Lung (tissue), 11 donors: ENCODE measurements at regions not wholly inside any gene's neighbourhood (a gene's known extent, or its start where the extent isn't known, plus 50 kb on each side); places are given as distances from the start of the nearest gene placed in this dataset.

Source experiments
- ATAC-seq: fragments of 200-7000 bp; cut with Tn5 transposase; one replicate; pipeline ENCODE4 v1.9.1; 2020; ENCODE audit warnings: moderate number of reproducible peaks; ENCODE audit not compliant: insufficient read depth, low FRiP score
- DNase-seq, 3 donors: peaks; one replicate each; pipeline ENCODE4 v3.0.0-alpha.2; 2013 to 2017
- H3K27ac ChIP-seq, 2 donors: one replicate each; pipeline ENCODE4 v1.5.1; 2013; ENCODE audit warnings: mild to moderate bottlenecking in 2 of 2, moderate library complexity in 2 of 2, control low read depth in 1 of 2, inconsistent platforms in 1 of 2, low read depth in 1 of 2, low read length in 1 of 2
- H3K27me3 ChIP-seq, 3 donors: one replicate each; pipeline ENCODE4 v1.5.1; 2013; ENCODE audit warnings: low read length in 2 of 3; ENCODE audit not compliant: control insufficient read depth in 3 of 3, insufficient read depth in 3 of 3
- H3K36me3 ChIP-seq, 4 donors: one replicate each; pipeline ENCODE4 v1.5.1; 2013; ENCODE audit warnings: low read length in 4 of 4, mild to moderate bottlenecking in 1 of 4, moderate library complexity in 1 of 4; ENCODE audit not compliant: control insufficient read depth in 4 of 4, insufficient read depth in 4 of 4
- H3K4me1 ChIP-seq, 5 donors: one replicate each; pipeline ENCODE4 v1.5.1; 2013; ENCODE audit warnings: low read length in 5 of 5, mild to moderate bottlenecking in 2 of 5, moderate library complexity in 1 of 5; ENCODE audit not compliant: control insufficient read depth in 5 of 5, insufficient read depth in 5 of 5
- H3K4me3 ChIP-seq: one replicate; pipeline ENCODE4 v1.5.1; 2013; ENCODE audit warnings: mild to moderate bottlenecking, control low read depth, moderate library complexity
- H3K9ac ChIP-seq, 2 donors: one replicate each; pipeline ENCODE4 v1.5.1; 2013; ENCODE audit warnings: low read length in 2 of 2, control low read depth in 1 of 2; ENCODE audit not compliant: insufficient read depth in 1 of 2
- H3K9me3 ChIP-seq, 4 donors: one replicate each; pipeline ENCODE4 v1.5.1; 2013; ENCODE audit warnings: low read length in 3 of 4, mild to moderate bottlenecking in 1 of 4, moderate library complexity in 1 of 4; ENCODE audit not compliant: control insufficient read depth in 4 of 4, insufficient read depth in 3 of 4
- WGBS, 2 donors: extraction: QIAGEN DNeasy Blood & Tissue Kit; methylation state at CpG; one replicate each; pipeline ENCODE4 v1.1.7; 2013; 5-methylcytosine and 5-hydroxymethylcytosine counted together
- TF ChIP-seq, protein P1 (sequence below): IDR thresholded peaks from 2 replicates; pipeline ENCODE4 v1.5.1; 2012; ENCODE audit warnings: mild to moderate bottlenecking; ENCODE audit errors: control extremely low read depth, extremely low read depth
- donor health status: control.
- donor health status: control.
- donor health status: Bipolar disorder and iron deficiency.
- donor health status: healthy.
- donor health status: DM: yes; HTN: yes; CAD: no.

DNA sequence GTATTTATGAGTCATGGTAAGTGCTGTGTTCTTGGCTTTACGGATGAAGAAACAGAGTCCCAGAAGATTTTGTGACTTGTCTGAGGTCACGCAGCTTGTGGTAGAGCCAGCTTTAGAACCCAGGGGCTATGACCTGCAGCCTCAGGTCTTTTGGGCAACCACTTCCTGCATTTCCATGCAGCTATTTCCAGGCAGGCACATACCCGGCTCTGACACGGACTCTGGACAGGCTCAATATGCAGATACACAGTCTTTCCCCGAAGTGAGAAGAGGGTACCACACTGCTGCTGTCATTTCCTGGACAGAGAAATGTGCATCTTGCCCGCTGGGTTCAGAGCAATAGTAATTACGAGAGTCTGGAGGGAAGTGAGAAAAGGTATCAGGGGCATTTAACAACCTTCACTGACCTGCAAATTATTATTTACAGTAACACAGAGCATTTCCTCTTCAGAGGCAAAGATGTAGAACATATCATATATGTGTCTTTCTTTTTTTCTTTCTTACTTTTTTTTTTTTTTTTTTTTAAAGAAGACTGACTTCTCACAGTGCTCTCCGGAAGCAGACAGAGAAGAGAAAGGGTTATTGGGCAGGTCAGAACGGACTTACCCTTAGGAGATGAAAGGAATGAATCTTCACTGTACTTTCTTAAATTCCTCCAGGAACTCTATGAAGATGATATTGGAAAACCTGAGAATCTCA is 185.1 kb downstream of the CLIC5 start:
- ATAC-seq (no peak), DNase-seq (no peak)
- Histone ChIP-seq H3K9ac (no peak overlapping the region), H3K36me3 (no peaks in the 10 kb centered on the region), H3K9me3 (no peaks in the 10 kb centered on the region), H3K4me3 (no peak overlapping the region), H3K27me3 (no peaks in the 10 kb centered on the region), H3K27ac (no peak overlapping the region), H3K4me1 (peaks cover 0 to 1% (median 0%) of the 10 kb centered on the region in 5 donors)
- TF ChIP-seq, protein P1, sequence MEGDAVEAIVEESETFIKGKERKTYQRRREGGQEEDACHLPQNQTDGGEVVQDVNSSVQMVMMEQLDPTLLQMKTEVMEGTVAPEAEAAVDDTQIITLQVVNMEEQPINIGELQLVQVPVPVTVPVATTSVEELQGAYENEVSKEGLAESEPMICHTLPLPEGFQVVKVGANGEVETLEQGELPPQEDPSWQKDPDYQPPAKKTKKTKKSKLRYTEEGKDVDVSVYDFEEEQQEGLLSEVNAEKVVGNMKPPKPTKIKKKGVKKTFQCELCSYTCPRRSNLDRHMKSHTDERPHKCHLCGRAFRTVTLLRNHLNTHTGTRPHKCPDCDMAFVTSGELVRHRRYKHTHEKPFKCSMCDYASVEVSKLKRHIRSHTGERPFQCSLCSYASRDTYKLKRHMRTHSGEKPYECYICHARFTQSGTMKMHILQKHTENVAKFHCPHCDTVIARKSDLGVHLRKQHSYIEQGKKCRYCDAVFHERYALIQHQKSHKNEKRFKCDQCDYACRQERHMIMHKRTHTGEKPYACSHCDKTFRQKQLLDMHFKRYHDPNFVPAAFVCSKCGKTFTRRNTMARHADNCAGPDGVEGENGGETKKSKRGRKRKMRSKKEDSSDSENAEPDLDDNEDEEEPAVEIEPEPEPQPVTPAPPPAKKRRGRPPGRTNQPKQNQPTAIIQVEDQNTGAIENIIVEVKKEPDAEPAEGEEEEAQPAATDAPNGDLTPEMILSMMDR: no peak
- 27 to 42% methylated on average over 9 of the region's 9 CpGs for WGBS, 2 donors

DNA sequence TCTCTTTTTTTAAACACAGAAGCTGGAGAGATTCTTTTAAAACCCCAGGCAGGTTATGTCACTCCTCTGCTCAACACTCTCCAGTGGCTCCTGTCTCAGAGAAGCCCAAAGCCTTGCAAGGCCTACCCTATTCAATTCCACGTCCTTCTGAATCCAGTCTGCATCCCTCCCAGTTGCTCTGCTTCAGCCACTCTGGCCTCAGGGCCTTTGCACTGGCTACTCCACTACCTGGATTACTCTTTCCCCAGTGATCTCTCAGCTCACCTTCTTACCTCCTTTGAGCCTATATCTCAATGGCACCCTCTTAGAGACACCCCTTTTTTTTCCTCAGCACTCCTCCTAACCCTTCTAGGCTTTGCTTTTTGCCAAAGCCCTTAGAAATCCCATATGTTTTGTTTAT is 185.8 kb downstream of the CLIC5 start:
- H3K4me1 ChIP-seq: no peaks in the 10 kb centered on the region
- no peak overlapping the region for H3K27ac ChIP-seq
- H3K27me3 ChIP-seq: no peaks in the 10 kb centered on the region
- H3K4me3 ChIP-seq: no peak overlapping the region
- no peak overlapping the region for H3K9ac ChIP-seq
- H3K9me3 ChIP-seq: no peaks in the 10 kb centered on the region
- 91 to 94% methylated on average over 1 of the region's 1 CpG for WGBS, 2 donors
- H3K36me3 ChIP-seq: no peaks in the 10 kb centered on the region
- no peak for ATAC-seq
- TF ChIP-seq, protein P1: no peak
- no peak for DNase-seq

DNA sequence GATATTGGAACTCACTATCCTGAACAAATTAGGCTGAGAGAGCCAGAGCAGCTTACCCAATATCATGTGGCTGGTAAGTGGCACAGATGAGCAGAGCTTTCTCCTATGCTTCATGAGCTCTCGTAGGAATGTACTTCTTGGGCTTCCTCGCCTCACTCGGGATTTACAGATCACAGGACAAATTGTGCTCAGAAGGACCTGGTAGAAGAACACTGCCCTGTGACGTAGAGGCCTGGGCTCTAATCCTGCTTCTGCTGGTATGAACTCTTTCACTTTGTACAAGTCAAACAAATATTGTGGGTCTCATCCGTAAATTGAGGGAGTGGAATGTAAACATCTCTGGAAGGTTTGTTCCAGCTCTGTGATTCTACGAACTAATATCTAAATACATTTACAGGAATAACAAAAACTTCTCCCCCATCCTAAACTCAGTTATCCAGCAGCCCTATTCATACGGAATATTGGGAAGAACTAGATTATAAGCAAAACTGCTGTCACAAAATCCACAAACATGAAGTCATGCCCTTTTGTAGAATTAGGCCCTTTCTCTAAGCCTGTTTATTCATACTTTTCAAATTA is 187.6 kb downstream of the CLIC5 start:
- DNase-seq: no peak
- TF ChIP-seq, protein P1: no peak
- no peaks in the 10 kb centered on the region for H3K4me1 ChIP-seq
- WGBS, 2 donors: 85 to 89% methylated on average over 7 of the region's 7 CpGs
- no peak overlapping the region for H3K9ac ChIP-seq
- ATAC-seq: no peak
- no peaks in the 10 kb centered on the region for H3K36me3 ChIP-seq
- H3K27me3 ChIP-seq: no peaks in the 10 kb centered on the region
- H3K9me3 ChIP-seq: no peaks in the 10 kb centered on the region
- no peak overlapping the region for H3K4me3 ChIP-seq
- no peak overlapping the region for H3K27ac ChIP-seq
